SK-MEL-5 (cell line): ENCODE measurements at regions not wholly inside any gene's neighbourhood (a gene's known extent, or its start where the extent isn't known, plus 50 kb on each side); places are given as distances from the start of the nearest gene placed in this dataset.
"Not testable (repeated sequence)": the region's sequence is repeated elsewhere in the genome, so short reads cannot be mapped to it uniquely, and the experiment has no call there.

Experiments used
- DNase-seq: peaks from one replicate; pipeline ENCODE4 v3.0.0-alpha.2; 2016; ENCODE audit warnings: low read depth, low spot score
- in situ Hi-C: cut with HindIII; loops from 2 replicates; pipeline ENCODE4 v1.10.0; 2016; ENCODE audit warnings: low sequenced_read_pairs, high pct_unique_total_duplicates, low pct_unique_long_range_greater_than_20kb

- in situ Hi-C loops = no loop called here
These were observed 209.0 kb downstream of the TMTC3 start for GRCh38 chr12:88351146-88351545.

GRCh38 chr12:88354691-88355090, 212.6 kb downstream of the TMTC3 start:
- in situ Hi-C loops = no loop called here

More at GRCh38 chr12:88351146-88351545, 209.0 kb downstream of the TMTC3 start:
- DNase-seq = no peak

GRCh38 chr12:88360343-88360742, 218.2 kb downstream of the TMTC3 start:
- in situ Hi-C loops = no loop called here
- no peak for DNase-seq

More at GRCh38 chr12:88354691-88355090, 212.6 kb downstream of the TMTC3 start:
- DNase-seq = no peak

GRCh38 chr12:88361493-88361892, 218.8 kb downstream of the KITLG start:
- no peak for DNase-seq
- in situ Hi-C loops = no loop called here

GRCh38 chr12:88362439-88362838, 217.8 kb downstream of the KITLG start:
- no peak for DNase-seq
- in situ Hi-C loops = no loop called here

GRCh38 chr12:88365403-88365802, 214.9 kb downstream of the KITLG start:
- DNase-seq = no peak
- in situ Hi-C loops = no loop called here

- in situ Hi-C loops = no loop called here
- no peak for DNase-seq
These were observed 214.2 kb downstream of the KITLG start for GRCh38 chr12:88366101-88366500.

GRCh38 chr12:88367231-88367630, 213.0 kb downstream of the KITLG start:
- no peak for DNase-seq
- in situ Hi-C loops = no loop called here

- in situ Hi-C loops, DNase-seq: not testable (repeated sequence)
These were observed 212.2 kb downstream of the KITLG start for GRCh38 chr12:88368077-88368476.

- in situ Hi-C loops = no loop called here
- no peak for DNase-seq
These were observed 208.7 kb downstream of the KITLG start for GRCh38 chr12:88371416-88372183.

- DNase-seq = no peak
- in situ Hi-C loops = no loop called here
These were observed 204.7 kb downstream of the KITLG start for GRCh38 chr12:88375306-88376305.

GRCh38 chr12:88377973-88378372, 202.3 kb downstream of the KITLG start:
- in situ Hi-C loops = no loop called here
- no peak for DNase-seq

GRCh38 chr12:88381466-88381865, 198.8 kb downstream of the KITLG start:
- no peak for DNase-seq
- in situ Hi-C loops = no loop called here

- DNase-seq = no peak
- in situ Hi-C loops = no loop called here
These were observed 196.9 kb downstream of the KITLG start for GRCh38 chr12:88383405-88383804.

- in situ Hi-C loops = no loop called here
- DNase-seq = no peak
These were observed 191.4 kb downstream of the KITLG start for GRCh38 chr12:88388566-88389540.

GRCh38 chr12:88390811-88391210, 189.5 kb downstream of the KITLG start:
- in situ Hi-C loops = no loop called here
- DNase-seq = no peak

- no peak for DNase-seq
- in situ Hi-C loops = no loop called here
These were observed 188.7 kb downstream of the KITLG start for GRCh38 chr12:88391556-88391955.
